ENCODE measurements at regions not wholly inside any gene's neighbourhood (a gene's known extent, or its start where the extent isn't known, plus 50 kb on each side); places are given as distances from the start of the nearest gene placed in this dataset.

DNA sequence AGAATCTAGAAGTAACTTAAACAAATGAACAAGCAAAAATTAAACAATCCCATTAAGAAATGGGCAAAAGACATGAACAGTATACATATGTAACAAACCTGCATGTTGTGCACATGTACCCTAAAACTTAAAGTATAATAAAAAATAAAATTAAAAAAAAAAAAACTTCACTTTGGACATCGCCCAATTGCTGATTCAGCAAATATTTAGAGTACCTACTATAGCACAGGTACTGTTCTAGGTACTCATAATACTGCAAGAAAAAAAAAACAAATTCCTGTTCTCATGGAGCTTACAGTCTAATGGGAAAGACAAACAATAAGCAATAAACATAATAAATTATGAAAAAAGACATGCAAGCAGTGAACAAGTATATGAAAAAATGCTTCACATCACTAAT lies 501.5 kb upstream of the HS3ST5 start:
- TF ChIP-seq, protein P1, sequence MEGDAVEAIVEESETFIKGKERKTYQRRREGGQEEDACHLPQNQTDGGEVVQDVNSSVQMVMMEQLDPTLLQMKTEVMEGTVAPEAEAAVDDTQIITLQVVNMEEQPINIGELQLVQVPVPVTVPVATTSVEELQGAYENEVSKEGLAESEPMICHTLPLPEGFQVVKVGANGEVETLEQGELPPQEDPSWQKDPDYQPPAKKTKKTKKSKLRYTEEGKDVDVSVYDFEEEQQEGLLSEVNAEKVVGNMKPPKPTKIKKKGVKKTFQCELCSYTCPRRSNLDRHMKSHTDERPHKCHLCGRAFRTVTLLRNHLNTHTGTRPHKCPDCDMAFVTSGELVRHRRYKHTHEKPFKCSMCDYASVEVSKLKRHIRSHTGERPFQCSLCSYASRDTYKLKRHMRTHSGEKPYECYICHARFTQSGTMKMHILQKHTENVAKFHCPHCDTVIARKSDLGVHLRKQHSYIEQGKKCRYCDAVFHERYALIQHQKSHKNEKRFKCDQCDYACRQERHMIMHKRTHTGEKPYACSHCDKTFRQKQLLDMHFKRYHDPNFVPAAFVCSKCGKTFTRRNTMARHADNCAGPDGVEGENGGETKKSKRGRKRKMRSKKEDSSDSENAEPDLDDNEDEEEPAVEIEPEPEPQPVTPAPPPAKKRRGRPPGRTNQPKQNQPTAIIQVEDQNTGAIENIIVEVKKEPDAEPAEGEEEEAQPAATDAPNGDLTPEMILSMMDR (IDR thresholded peaks at IDR 0.05) = no peak
- TF ChIP-seq POLR2A (IDR thresholded peaks at IDR 0.05; ENCODE audit: low read length) = no peak
- TF ChIP-seq, protein P2, sequence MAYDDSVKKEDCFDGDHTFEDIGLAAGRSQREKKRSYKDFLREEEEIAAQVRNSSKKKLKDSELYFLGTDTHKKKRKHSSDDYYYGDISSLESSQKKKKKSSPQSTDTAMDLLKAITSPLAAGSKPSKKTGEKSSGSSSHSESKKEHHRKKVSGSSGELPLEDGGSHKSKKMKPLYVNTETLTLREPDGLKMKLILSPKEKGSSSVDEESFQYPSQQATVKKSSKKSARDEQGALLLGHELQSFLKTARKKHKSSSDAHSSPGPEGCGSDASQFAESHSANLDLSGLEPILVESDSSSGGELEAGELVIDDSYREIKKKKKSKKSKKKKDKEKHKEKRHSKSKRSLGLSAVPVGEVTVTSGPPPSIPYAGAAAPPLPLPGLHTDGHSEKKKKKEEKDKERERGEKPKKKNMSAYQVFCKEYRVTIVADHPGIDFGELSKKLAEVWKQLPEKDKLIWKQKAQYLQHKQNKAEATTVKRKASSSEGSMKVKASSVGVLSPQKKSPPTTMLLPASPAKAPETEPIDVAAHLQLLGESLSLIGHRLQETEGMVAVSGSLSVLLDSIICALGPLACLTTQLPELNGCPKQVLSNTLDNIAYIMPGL (CRISPR knock-in tag; IDR thresholded peaks at IDR 0.05; ENCODE audit: borderline replicate concordance) = no peak
- TF ChIP-seq RAD21 (conservative IDR thresholded peaks at IDR 0.05 in 1 of 2, IDR thresholded peaks at IDR 0.05 in 1 of 2) = no peak
- TF ChIP-seq MAZ (IDR thresholded peaks at IDR 0.05; ENCODE audit: borderline replicate concordance, low read depth, low read length) = no peak
- TF ChIP-seq, protein P3, sequence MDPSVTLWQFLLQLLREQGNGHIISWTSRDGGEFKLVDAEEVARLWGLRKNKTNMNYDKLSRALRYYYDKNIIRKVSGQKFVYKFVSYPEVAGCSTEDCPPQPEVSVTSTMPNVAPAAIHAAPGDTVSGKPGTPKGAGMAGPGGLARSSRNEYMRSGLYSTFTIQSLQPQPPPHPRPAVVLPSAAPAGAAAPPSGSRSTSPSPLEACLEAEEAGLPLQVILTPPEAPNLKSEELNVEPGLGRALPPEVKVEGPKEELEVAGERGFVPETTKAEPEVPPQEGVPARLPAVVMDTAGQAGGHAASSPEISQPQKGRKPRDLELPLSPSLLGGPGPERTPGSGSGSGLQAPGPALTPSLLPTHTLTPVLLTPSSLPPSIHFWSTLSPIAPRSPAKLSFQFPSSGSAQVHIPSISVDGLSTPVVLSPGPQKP (IDR thresholded peaks at IDR 0.05; ENCODE audit: low read depth, low read length) = no peak
